Suppressor macrophage treated with lipopolysaccharide for 1 hour (primary cell): ENCODE measurements at regions not wholly inside any gene's neighbourhood (a gene's known extent, or its start where the extent isn't known, plus 50 kb on each side); places are given as distances from the start of the nearest gene placed in this dataset.

Experiments
- DNase-seq, 3 donors: peaks; one replicate each; pipeline ENCODE4 v3.0.0-alpha.2; 2020 to 2022

- DNase-seq = no peak
Measured at GRCh38 chr2:240288087-240288521, 147.4 kb upstream of the GPC1 start.

GRCh38 chr2:240289701-240290431 is 145.6 kb upstream of the GPC1 start:
- no peak for DNase-seq

GRCh38 chr2:240290432-240291336 is 144.8 kb upstream of the GPC1 start:
- no peak for DNase-seq

GRCh38 chr2:240291337-240292034 is 144.0 kb upstream of the GPC1 start:
- no peak for DNase-seq

- no peak for DNase-seq
Measured at GRCh38 chr2:240292035-240292574, 143.4 kb upstream of the GPC1 start.

- DNase-seq = no peak
Measured at GRCh38 chr2:240292619-240293525, 142.6 kb upstream of the GPC1 start.

- no peak for DNase-seq
Measured at GRCh38 chr2:240293557-240294461, 141.7 kb upstream of the GPC1 start.

- no peak for DNase-seq
Measured at GRCh38 chr2:240294514-240294913, 140.9 kb upstream of the GPC1 start.

GRCh38 chr2:240295256-240296103 is 140.0 kb upstream of the GPC1 start:
- no peak for DNase-seq

GRCh38 chr2:240296104-240296406 is 139.4 kb upstream of the GPC1 start:
- DNase-seq = no peak

- DNase-seq = no peak
Measured at GRCh38 chr2:240296476-240297255, 138.8 kb upstream of the GPC1 start.

- no peak for DNase-seq
Measured at GRCh38 chr2:240297256-240298116, 138.0 kb upstream of the GPC1 start.

- no peak for DNase-seq
Measured at GRCh38 chr2:240298117-240298790, 137.2 kb upstream of the GPC1 start.

GRCh38 chr2:240298803-240299709 is 136.4 kb upstream of the GPC1 start:
- no peak for DNase-seq

GRCh38 chr2:240299710-240300068 is 135.8 kb upstream of the GPC1 start:
- DNase-seq = no peak

GRCh38 chr2:240300261-240300821 is 135.1 kb upstream of the GPC1 start:
- no peak for DNase-seq
